GM12892 (cell line): ENCODE measurements at regions not wholly inside any gene's neighbourhood (a gene's known extent, or its start where the extent isn't known, plus 50 kb on each side); places are given as distances from the start of the nearest gene placed in this dataset.

ENCODE experiments used
- DNase-seq: peaks from one replicate; pipeline ENCODE4 v3.0.0; 2011; ENCODE audit not compliant: insufficient read length
- FAIRE-seq: peaks from 2 replicates; lab custom pipeline; 2011; peaks lifted over from hg19 to GRCh38; lab: Jason Lieb, UNC
- POLR2A ChIP-seq: IDR thresholded peaks from 2 replicates; pipeline ENCODE4 v1.6.1; 2011; ENCODE audit warnings: low read depth, low read length, control low read depth
- POLR2AphosphoS5 ChIP-seq: IDR thresholded peaks from 2 replicates; pipeline ENCODE4 v1.6.1; 2011; ENCODE audit warnings: low read depth, low read length, control low read depth
- TAF1 ChIP-seq: IDR thresholded peaks from 2 replicates; pipeline ENCODE4 v1.6.1; 2011; ENCODE audit warnings: low read depth, mild to moderate bottlenecking, control low read depth, low read length, borderline replicate concordance

DNA sequence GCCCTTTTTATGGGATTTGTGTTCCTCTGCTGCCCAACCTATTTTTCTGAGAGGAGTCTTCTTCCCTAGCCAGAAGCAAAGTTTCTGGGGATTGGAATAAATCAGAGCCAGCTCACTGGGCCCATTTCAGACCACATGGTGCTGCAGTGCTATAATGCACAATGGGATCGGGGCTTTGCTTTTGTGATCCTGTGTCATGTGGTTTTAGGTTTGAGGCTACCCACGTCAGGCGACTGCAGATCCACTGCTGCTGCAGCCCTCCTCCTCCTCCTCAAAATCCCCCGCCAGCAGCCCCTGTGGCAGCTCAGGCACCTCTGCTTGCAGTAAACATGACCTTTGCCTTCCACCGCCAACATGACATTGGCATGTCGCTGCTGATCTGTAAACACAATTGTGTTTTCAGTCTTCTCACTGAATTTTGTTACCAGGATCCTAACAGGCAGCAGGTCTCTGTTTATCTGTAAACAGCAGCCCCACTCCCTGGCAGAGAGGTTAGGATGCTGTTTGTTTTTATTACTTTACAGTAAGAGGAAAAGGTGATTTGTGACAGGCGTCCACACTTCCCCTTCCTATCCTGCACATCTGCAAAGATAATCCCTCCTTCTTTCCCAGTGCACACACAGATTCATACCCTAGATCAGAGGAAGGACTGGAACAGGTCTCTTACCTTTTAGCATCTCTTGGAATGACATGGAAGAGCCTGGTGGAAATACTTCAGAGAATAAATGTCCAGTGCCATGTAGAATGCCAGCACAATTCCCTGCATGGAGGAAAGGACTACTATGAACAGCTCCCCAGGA is 130.8 kb downstream of the FOXI3 start:
- DNase-seq (no peak), FAIRE-seq (no peak)
- TF ChIP-seq POLR2AphosphoS5 (no peak), TAF1 (no peak)

- FAIRE-seq (no peak), DNase-seq (no peak)
- TF ChIP-seq POLR2AphosphoS5 (no peak), TAF1 (no peak), POLR2A (no peak)
Observed at GRCh38 chr2:88320076-88320773, 132.3 kb downstream of the FOXI3 start.

DNA sequence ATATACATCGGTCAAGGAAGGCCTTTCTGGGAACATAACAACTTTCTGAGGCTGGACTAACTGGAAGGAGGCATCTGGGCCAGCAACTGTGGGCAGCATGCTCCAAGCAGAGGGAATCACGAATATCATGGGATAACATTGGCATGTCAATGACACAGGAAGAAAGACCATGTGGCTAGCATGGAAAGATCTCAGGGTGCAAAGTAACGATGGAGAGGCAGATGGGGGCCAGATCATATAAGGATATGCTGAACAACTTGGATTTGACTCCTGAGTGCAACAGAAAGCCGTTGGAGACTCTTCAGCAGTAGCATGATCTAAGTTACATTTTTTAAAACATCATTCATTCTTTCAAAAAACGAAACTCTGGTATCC is 133.6 kb downstream of the FOXI3 start:
- TF ChIP-seq TAF1 (no peak), POLR2A (no peak), POLR2AphosphoS5 (no peak)
- DNase-seq (no peak), FAIRE-seq (no peak)

GRCh38 chr2:88318071-88318955 is 134.2 kb downstream of the FOXI3 start:
- FAIRE-seq = no peak

DNA sequence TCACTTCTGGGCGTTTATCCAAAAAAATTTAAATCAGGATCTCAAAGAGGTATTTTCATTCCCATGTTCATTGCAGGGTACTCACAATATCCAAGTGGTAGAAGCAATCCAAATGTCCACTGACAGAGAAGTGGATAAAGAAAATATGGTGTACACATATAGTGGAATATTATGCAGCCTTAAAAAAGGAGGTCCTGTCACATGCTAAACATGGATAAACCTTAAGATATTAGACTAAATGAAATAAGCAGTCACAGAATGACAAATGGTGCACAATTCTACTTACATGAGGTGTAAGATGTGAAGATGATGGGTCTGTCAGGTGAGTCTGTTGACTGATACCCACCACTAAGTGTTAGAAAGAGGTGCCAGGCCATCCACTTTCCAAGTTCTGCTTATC is 140.6 kb downstream of the THNSL2 start:
- FAIRE-seq (no peak), DNase-seq (no peak)
- TF ChIP-seq POLR2AphosphoS5 = no peak
- TF ChIP-seq TAF1 = no peak
- no peak for TF ChIP-seq POLR2A

More at GRCh38 chr2:88318071-88318955, 134.2 kb downstream of the FOXI3 start:
- TF ChIP-seq TAF1 (no peak), POLR2A (no peak)
- DNase-seq = no peak

GRCh38 chr2:88307817-88308216 is 137.7 kb downstream of the THNSL2 start:
- no peak for FAIRE-seq
- DNase-seq = no peak
- TF ChIP-seq POLR2AphosphoS5 (no peak), POLR2A (no peak), TAF1 (no peak)

GRCh38 chr2:88303865-88304264 is 133.7 kb downstream of the THNSL2 start:
- no peak for FAIRE-seq
- no peak for DNase-seq

GRCh38 chr2:88296247-88296646 is 126.1 kb downstream of the THNSL2 start:
- FAIRE-seq = no peak
- DNase-seq = no peak
- TF ChIP-seq POLR2A = no peak
- no peak for TF ChIP-seq POLR2AphosphoS5
- no peak for TF ChIP-seq TAF1

More at GRCh38 chr2:88303865-88304264, 133.7 kb downstream of the THNSL2 start:
- TF ChIP-seq TAF1 (no peak), POLR2A (no peak), POLR2AphosphoS5 (no peak)

GRCh38 chr2:88283886-88284592 is 113.9 kb downstream of the THNSL2 start:
- FAIRE-seq = no peak
- TF ChIP-seq POLR2A = no peak
- no peak for TF ChIP-seq POLR2AphosphoS5
- no peak for TF ChIP-seq TAF1
- DNase-seq = no peak

GRCh38 chr2:88281302-88282217 is 111.4 kb downstream of the THNSL2 start:
- TF ChIP-seq TAF1 (no peak), POLR2A (no peak), POLR2AphosphoS5 (no peak)
- no peak for FAIRE-seq
- no peak for DNase-seq
